ENCODE measurements at regions not wholly inside any gene's neighbourhood (a gene's known extent, or its start where the extent isn't known, plus 50 kb on each side); places are given as distances from the start of the nearest gene placed in this dataset.
"Not testable (repeated sequence)": the region's sequence is repeated elsewhere in the genome, so short reads cannot be mapped to it uniquely, and the experiment has no call there.

DNA sequence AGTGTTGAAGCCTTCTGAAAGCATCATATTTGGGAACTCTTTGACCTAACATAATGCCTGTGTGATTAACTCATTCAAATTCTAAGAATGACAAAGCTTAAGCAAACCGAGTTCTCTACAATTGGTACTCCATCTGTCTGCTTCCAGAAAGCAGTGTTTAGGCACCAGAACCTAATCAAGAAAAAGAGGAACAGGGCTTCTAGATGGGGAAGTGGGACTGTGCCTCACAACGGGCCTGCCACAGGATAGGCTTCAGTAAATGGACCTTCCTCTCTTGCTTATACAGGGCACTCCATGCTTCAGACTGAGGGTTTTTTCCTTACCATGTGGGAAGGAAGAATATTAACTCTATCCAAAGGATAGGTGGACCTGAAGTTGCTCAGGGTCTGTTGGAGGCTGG, 808.1 kb downstream of the XPNPEP1 start:
- Mint-ChIP-seq H3K9me3 (peaks cover 8% of the 10 kb centered on the region), H3K4me3 (no peak overlapping the region), H3K4me1 (no peaks in the 10 kb centered on the region), H3K36me3 (ENCODE audit: low read depth) (no peaks in the 10 kb centered on the region), H3K27me3 (no peaks in the 10 kb centered on the region), H3K27ac (no peak overlapping the region)
- CTCF ChIA-PET = no interaction called here
- POLR2A ChIA-PET = no interaction called here
- no peak for DNase-seq

DNA sequence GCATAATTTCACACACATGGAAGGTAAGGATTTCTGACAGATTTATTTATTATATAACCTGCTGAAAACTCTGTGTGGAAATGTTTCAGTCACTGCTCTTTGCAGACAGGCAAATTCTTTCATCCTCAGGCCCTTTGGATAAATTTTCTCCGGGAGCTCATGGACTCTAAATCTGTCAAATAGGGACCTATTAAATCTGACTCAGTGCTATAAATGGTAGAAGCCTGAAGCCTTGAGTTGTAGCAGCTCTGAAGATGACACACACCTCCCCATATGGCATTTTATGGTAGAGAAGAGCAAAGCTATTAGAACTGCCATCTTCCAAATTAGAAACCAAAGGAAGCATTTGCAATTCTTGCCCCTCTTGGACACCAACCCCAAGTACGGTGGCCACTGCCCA, 808.7 kb downstream of the XPNPEP1 start:
- Mint-ChIP-seq H3K36me3 (ENCODE audit: low read depth) (no peaks in the 10 kb centered on the region), H3K9me3 (peaks cover 8% of the 10 kb centered on the region), H3K4me3 (no peak overlapping the region), H3K4me1 (no peaks in the 10 kb centered on the region), H3K27me3 (no peaks in the 10 kb centered on the region), H3K27ac (no peak overlapping the region)
- ChIA-PET POLR2A (no interaction called here), CTCF (no interaction called here)
- DNase-seq = no peak

DNA sequence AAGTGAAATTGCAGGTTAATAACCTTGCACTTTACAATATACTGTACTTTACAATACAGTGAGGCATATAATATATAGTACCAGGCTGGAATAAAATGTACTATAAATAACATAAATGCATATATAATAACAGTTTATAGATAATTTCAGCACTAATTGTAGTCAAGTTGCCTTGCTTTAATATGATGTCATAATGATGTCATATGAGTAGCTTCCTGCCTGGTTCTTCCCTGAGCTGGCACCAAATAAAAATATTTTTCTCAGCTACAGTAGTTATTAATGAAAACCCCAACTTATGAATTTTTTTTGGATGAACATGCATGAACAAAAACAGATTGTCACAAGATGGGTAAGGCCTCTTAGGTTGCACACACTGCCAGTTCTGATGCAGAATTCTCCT, 816.7 kb downstream of the XPNPEP1 start:
- Mint-ChIP-seq H3K27me3 (no peaks in the 10 kb centered on the region), H3K9me3 (peaks cover 3% of the 10 kb centered on the region), H3K4me3 (no peak overlapping the region), H3K4me1 (no peaks in the 10 kb centered on the region), H3K36me3 (ENCODE audit: low read depth) (no peaks in the 10 kb centered on the region), H3K27ac (no peak overlapping the region)
- CTCF ChIA-PET = no interaction called here
- POLR2A ChIA-PET = no interaction called here
- DNase-seq = no peak

DNA sequence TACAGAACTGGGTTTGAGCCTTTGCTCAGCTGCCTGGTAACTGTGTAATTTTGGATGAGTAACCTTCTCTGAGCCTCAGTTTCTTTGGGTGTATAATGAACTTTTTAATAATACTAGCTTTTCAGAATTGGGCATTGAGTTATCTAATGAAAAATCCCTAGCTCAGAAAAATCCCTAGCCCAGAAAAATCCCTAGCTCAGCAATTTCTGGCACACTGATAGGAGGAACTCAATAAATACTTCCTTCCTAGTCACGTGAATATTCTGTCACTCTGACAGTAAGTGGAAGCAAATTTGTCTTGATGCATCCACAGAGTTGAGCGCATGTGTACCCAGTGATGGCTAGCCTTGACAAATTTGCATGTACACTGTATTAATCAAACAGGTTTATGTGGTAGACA, 817.6 kb downstream of the XPNPEP1 start:
- Mint-ChIP-seq H3K4me3 (no peak overlapping the region), H3K36me3 (ENCODE audit: low read depth) (no peaks in the 10 kb centered on the region), H3K4me1 (no peaks in the 10 kb centered on the region), H3K27ac (no peak overlapping the region), H3K27me3 (no peaks in the 10 kb centered on the region), H3K9me3 (peaks cover 3% of the 10 kb centered on the region)
- POLR2A ChIA-PET = no interaction called here
- CTCF ChIA-PET = no interaction called here
- DNase-seq = no peak

DNA sequence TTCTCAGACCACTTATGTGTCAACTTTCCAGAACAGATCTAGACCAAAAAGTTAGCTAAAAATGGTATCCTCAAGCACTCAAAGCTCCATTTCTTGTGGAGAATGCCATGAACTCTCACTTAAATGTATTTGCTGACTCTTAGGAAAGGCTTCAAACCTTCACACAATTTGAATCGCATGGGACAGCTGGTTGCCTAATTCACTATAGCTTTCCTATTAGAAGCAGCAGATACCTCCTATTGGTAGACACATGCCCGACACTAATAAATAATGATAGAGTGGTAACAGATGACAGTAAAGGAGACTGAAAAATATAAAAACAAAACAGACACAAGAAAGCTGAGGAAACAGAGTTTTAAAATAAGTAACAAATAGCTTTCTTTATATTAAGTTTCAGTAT, 818.5 kb downstream of the XPNPEP1 start:
- Mint-ChIP-seq H3K4me3 (no peak overlapping the region), H3K9me3 (peaks cover 3% of the 10 kb centered on the region), H3K4me1 (no peaks in the 10 kb centered on the region), H3K36me3 (ENCODE audit: low read depth) (no peaks in the 10 kb centered on the region), H3K27me3 (no peaks in the 10 kb centered on the region), H3K27ac (no peak overlapping the region)
- CTCF ChIA-PET = no interaction called here
- no peak for DNase-seq
- POLR2A ChIA-PET = no interaction called here

DNA sequence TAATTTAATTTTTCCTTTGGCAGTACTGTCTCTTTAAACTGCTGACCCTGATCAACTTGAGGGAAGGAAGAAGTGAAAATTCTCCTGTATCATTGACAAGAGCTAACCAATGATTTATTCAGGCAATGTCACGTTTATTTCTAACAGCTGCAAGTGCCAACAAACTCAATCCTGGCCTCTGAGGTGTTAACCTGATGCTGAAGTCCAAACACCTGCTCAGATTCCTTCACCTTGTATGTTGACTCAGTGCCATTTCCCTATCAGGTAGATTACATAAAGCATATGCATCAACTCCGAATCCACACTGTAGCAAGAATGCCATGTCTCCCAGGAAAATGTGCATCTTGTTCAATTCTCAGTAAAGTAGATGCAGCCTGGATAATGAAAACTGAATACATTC, 820.0 kb downstream of the XPNPEP1 start:
- no peak overlapping the region for H3K27ac Mint-ChIP-seq
- no peak for DNase-seq
- H3K36me3 Mint-ChIP-seq (ENCODE audit: low read depth) = no peaks in the 10 kb centered on the region
- CTCF ChIA-PET = no interaction called here
- H3K4me3 Mint-ChIP-seq = no peak overlapping the region
- peaks cover 2% of the 10 kb centered on the region for H3K9me3 Mint-ChIP-seq
- H3K4me1 Mint-ChIP-seq = no peaks in the 10 kb centered on the region
- POLR2A ChIA-PET = no interaction called here
- no peaks in the 10 kb centered on the region for H3K27me3 Mint-ChIP-seq

DNA sequence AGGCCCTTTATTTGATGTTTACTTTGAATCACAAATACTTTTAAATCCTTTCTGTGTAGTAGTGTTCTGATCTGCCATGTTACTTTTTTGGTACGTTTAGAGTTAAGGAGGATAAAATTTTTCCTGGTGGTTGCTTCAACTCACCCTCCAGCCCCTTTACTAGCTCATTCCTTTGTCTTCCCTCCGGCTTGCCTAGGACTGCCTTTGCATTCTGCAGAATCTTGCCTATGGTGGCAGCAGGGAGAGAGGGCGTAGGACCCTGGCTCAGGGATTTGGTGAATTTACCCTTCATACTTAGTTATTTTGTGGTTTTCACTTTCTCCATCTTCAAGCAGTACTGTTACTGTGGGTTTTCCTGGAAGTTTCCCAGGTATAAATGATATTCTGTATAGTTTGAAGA, 833.5 kb downstream of the XPNPEP1 start:
- Mint-ChIP-seq H3K27ac (no peak overlapping the region), H3K4me3 (no peak overlapping the region), H3K4me1 (no peaks in the 10 kb centered on the region), H3K9me3 (peaks cover 2% of the 10 kb centered on the region), H3K27me3 (no peaks in the 10 kb centered on the region), H3K36me3 (ENCODE audit: low read depth) (no peaks in the 10 kb centered on the region)
- POLR2A ChIA-PET = no interaction called here
- no peak for DNase-seq
- CTCF ChIA-PET = no interaction called here

DNA sequence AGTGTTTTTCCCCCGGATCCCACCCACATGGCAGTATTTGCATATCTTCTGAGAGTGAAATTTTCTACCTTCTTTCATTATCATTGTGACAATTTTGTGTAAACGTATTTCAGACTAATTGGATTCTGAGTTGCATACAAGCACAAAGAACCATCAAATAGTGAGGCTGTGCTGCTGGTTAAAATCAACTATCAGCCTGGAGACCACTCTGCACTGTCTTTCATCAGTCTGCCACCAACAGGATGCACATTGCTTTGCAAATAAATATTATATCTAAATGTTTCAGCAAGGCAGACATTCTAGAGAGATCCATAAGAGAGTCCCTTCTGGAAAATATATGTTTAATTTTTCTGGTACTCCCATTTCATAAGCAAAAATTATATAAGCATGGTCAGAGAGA, 851.8 kb downstream of the XPNPEP1 start:
- ChIA-PET POLR2A (no interaction called here), CTCF (no interaction called here)
- H3K36me3 Mint-ChIP-seq (ENCODE audit: low read depth) = no peaks in the 10 kb centered on the region
- DNase-seq = no peak
- no peaks in the 10 kb centered on the region for H3K9me3 Mint-ChIP-seq
- no peaks in the 10 kb centered on the region for H3K4me1 Mint-ChIP-seq
- H3K4me3 Mint-ChIP-seq = no peak overlapping the region
- no peaks in the 10 kb centered on the region for H3K27me3 Mint-ChIP-seq
- H3K27ac Mint-ChIP-seq = no peak overlapping the region

DNA sequence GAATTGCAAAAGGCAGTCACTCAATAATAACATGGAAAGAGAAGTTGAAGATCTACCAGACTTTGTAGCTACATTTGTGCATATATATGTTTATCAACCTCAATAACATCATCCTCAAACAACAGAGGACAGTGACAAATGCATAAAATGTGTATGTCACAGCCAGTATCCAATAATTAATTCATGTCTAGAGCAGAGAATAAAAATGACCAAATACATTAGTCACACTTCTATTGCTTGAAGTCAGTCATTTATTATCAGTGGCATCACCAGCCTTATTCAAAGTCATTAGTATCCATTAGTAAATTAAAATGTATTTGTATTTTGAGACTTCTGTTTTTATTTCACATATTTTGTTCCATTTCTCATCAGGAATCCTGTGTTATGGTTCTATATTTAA, 852.8 kb downstream of the XPNPEP1 start:
- ChIA-PET POLR2A (no interaction called here), CTCF (no interaction called here)
- Mint-ChIP-seq H3K27me3 (no peaks in the 10 kb centered on the region), H3K27ac (no peak overlapping the region), H3K36me3 (ENCODE audit: low read depth) (no peaks in the 10 kb centered on the region), H3K9me3 (no peaks in the 10 kb centered on the region), H3K4me1 (no peaks in the 10 kb centered on the region), H3K4me3 (no peak overlapping the region)
- DNase-seq = no peak

DNA sequence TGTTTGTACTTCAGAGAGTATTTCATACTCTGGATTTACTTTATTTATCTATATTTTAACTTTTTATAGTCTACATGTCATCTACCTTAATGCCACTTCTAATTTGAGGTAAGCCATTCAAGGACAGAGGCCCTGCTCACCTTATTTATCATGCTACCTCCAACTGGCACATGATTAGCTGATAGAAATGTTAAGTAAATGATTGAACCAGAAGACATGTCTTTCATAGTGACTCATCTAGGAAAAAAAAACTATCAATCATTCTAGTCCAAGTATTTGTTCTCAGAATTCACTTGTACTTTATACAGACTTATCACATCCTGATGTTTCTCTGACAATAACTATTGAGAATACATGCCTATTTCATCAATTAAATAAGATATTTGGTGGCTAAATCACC, 856.3 kb downstream of the XPNPEP1 start:
- Mint-ChIP-seq H3K36me3 (ENCODE audit: low read depth) (no peaks in the 10 kb centered on the region), H3K9me3 (no peaks in the 10 kb centered on the region), H3K27me3 (no peaks in the 10 kb centered on the region), H3K4me3 (no peak overlapping the region), H3K4me1 (no peaks in the 10 kb centered on the region), H3K27ac (no peak overlapping the region)
- CTCF ChIA-PET = no interaction called here
- no peak for DNase-seq
- POLR2A ChIA-PET = no interaction called here

DNA sequence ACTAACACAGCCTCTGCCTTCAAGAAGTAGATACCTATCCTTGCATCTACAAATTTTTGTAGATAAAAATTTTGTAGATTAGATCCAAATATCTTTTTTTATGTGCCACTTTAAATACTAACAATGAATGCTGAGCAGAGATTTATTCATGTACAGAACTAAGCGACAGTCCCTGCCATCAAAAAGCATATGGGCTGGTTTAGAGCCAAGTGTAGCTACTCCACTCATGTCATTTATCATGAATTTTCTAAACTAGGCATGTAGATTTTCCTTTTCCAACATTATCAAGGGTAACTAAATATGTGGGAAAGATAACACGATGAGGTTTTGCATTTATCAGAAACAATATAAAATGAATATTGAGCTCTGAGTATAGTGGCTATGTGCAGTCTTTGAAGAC, 857.5 kb downstream of the XPNPEP1 start:
- Mint-ChIP-seq H3K27ac (no peak overlapping the region), H3K4me3 (no peak overlapping the region), H3K27me3 (no peaks in the 10 kb centered on the region), H3K36me3 (ENCODE audit: low read depth) (no peaks in the 10 kb centered on the region), H3K4me1 (no peaks in the 10 kb centered on the region), H3K9me3 (no peaks in the 10 kb centered on the region)
- POLR2A ChIA-PET = no interaction called here
- no peak for DNase-seq
- CTCF ChIA-PET = no interaction called here

DNA sequence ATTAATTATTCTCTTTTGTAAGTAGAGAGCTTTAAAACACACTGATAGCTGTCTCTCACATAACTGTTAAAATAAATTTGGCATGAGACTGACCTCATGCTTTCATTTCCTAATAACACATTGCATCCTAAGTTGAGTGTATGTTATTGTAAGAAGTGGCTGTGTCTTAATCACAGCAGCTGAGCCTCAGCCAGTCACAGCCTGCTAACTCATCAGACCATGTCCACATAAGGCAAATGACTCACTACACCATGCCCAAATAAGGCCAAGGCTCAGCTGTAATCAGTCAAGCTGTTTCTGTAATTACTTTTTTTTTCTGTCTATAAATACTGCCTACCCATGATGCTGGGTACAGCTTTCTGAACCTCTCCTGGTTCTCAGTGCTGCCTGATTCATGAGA, 860.9 kb downstream of the XPNPEP1 start:
- Mint-ChIP-seq H3K4me1 (no peaks in the 10 kb centered on the region), H3K4me3 (no peak overlapping the region), H3K27ac (no peak overlapping the region), H3K36me3 (ENCODE audit: low read depth) (no peaks in the 10 kb centered on the region), H3K9me3 (no peaks in the 10 kb centered on the region), H3K27me3 (no peaks in the 10 kb centered on the region)
- no peak for DNase-seq
- ChIA-PET CTCF (no interaction called here), POLR2A (no interaction called here)

DNA sequence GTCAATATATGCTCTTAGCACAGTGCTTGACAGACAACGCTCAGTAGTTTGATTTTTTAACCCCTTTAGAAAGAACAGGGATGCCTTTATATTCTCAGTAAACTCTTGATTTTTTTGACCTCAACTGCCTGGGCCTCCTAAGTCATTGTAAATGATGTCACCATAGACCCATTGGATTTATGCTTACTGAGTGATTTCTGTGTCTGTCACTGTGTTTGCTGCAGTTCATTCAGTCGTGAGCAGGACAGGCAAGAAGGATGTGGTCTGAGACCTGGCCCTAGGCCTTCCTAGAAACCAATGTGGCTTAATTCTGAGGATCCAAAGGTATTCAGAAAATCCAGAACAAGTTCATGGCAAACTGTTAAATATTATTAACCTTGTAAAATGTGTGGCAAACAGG, 868.1 kb downstream of the XPNPEP1 start:
- ChIA-PET POLR2A (no interaction called here), CTCF (no interaction called here)
- DNase-seq = no peak
- no peaks in the 10 kb centered on the region for H3K9me3 Mint-ChIP-seq
- no peaks in the 10 kb centered on the region for H3K4me1 Mint-ChIP-seq
- H3K36me3 Mint-ChIP-seq (ENCODE audit: low read depth) = no peaks in the 10 kb centered on the region
- H3K27me3 Mint-ChIP-seq = no peaks in the 10 kb centered on the region
- no peak overlapping the region for H3K4me3 Mint-ChIP-seq
- no peak overlapping the region for H3K27ac Mint-ChIP-seq

DNA sequence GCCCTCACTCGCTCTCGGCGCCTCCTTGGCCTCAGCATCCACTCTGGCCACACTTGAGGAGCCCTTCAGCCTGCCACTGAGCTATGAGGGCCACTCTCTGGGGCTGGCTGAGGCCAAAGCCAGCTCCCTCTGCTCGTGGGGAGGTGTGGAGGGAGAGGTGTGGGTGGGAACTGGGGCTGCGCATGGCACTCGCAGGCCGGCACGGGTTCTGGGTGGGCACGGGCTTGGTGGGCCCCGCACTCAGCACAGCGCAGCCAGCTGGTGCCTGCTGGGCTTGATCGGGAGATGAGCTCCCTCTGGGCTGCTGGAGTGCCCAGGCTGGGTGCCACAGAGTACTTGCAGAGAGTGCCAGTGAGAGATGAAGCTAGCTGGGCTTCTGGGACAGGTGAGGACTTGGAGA, 875.5 kb downstream of the XPNPEP1 start:
- DNase-seq = no peak
- Mint-ChIP-seq H3K9me3 (peaks cover 15% of the 10 kb centered on the region), H3K36me3 (ENCODE audit: low read depth) (no peaks in the 10 kb centered on the region), H3K27ac (no peak overlapping the region), H3K4me1 (no peaks in the 10 kb centered on the region), H3K27me3 (no peaks in the 10 kb centered on the region), H3K4me3 (no peak overlapping the region)
- POLR2A ChIA-PET = no interaction called here
- CTCF ChIA-PET = no interaction called here

DNA sequence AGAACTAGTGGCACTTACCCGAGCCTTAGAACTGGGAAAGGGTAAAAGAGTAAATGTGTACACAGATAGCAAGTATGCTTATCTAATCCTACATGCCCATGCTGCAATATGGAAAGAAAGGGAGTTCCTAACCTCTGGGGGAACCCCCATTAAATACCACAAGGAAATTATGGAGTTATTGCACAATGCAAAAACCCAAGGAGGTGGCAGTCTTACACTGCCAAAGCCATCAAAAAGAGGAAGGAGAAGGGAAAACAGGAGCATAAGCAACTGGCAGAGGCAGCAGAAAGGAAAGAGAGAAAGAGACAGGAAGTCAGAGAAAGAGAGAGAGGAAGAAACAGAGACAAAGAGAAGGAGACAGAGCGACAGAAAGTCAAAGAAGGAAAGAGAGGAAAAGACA, 876.9 kb downstream of the XPNPEP1 start:
- POLR2A ChIA-PET, H3K27ac Mint-ChIP-seq, H3K27me3 Mint-ChIP-seq: not testable (repeated sequence)

More for the DNA sequence above, 876.9 kb downstream of the XPNPEP1 start:
- CTCF ChIA-PET; H3K36me3 Mint-ChIP-seq (ENCODE audit: low read depth); DNase-seq; H3K4me3 Mint-ChIP-seq; H3K4me1 Mint-ChIP-seq: not testable (repeated sequence)
- peaks cover 21% of the 10 kb centered on the region for H3K9me3 Mint-ChIP-seq
